WTC11 (cell line): ENCODE measurements at regions not wholly inside any gene's neighbourhood (a gene's known extent, or its start where the extent isn't known, plus 50 kb on each side); places are given as distances from the start of the nearest gene placed in this dataset.

Experiments
- ATAC-seq: fragments of 200-7000 bp; cut with Tn5 transposase; 2 replicates; pipeline ENCODE4 v1.10.0; 2021; ENCODE audit warnings: mild to moderate bottlenecking, moderate library complexity
- CTCF ChIA-PET: fragments of 300-600 bp; sonication (Branson Sonifier 250); formaldehyde crosslinking; loops from one replicate; lab custom pipeline; 2021; ENCODE audit warnings: antibody characterized with exemption; lab: Charles Lee
- POLR2A ChIA-PET: fragments of 350-600 bp; sonication (Branson Sonifier 250); formaldehyde crosslinking; loops from one replicate; lab custom pipeline; 2021; ENCODE audit warnings: antibody characterized with exemption; lab: Charles Lee
- DNase-seq: peaks from one replicate; pipeline ENCODE4 v3.0.0; 2021; ENCODE audit warnings: low spot score
- H3K27ac Mint-ChIP-seq: 2 replicates; pipeline ENCODE4 v1.8.0; 2021; ENCODE audit warnings: mixed read lengths
- H3K27me3 Mint-ChIP-seq: 2 replicates; pipeline ENCODE4 v1.8.0; 2021; ENCODE audit warnings: low read depth, mild to moderate bottlenecking, moderate library complexity, mixed read lengths
- H3K36me3 Mint-ChIP-seq: 2 replicates; pipeline ENCODE4 v1.8.0; 2021; ENCODE audit warnings: mixed read lengths
- H3K4me1 Mint-ChIP-seq: 2 replicates; pipeline ENCODE4 v1.8.0; 2022; ENCODE audit warnings: mixed read lengths
- H3K4me3 Mint-ChIP-seq: 2 replicates; pipeline ENCODE4 v1.8.0; 2021; ENCODE audit warnings: mild to moderate bottlenecking, moderate library complexity, mixed read lengths
- H3K9me3 Mint-ChIP-seq: 2 replicates; pipeline ENCODE4 v1.8.0; 2021; ENCODE audit warnings: mixed read lengths
- CBFB ChIP-seq: sonication (generic); formaldehyde crosslinking; IDR thresholded peaks from 2 replicates; pipeline ENCODE4 v1.8.1; 2022; ENCODE audit warnings: mild to moderate bottlenecking, low read depth, missing genetic modification reagents
- GRHL2 ChIP-seq: fragments of 250-450 bp; sonication (Bioruptor Pico); IDR thresholded peaks from 2 replicates; pipeline ENCODE4 v1.8.0; 2022; ENCODE audit warnings: mild to moderate bottlenecking, moderate library complexity; ENCODE audit not compliant: insufficient replicate concordance, severe bottlenecking
- HMGA2 ChIP-seq: fragments of 250-450 bp; sonication (Bioruptor Pico); IDR thresholded peaks from 2 replicates; pipeline ENCODE4 v1.4.0; 2021; ENCODE audit warnings: mild to moderate bottlenecking, moderate library complexity
- OVOL2 ChIP-seq: fragments of 250-450 bp; sonication (Bioruptor Pico); IDR thresholded peaks from 2 replicates; pipeline ENCODE4 v1.9.0; 2021; ENCODE audit warnings: mild to moderate bottlenecking, borderline replicate concordance
- PRRX2 ChIP-seq: fragments of 250-450 bp; sonication (Bioruptor Pico); IDR thresholded peaks from 2 replicates; pipeline ENCODE4 v1.8.0; 2021; ENCODE audit warnings: mild to moderate bottlenecking
- RORB ChIP-seq: fragments of 250-450 bp; sonication (Bioruptor Pico); IDR thresholded peaks from 2 replicates; pipeline ENCODE4 v1.9.0; 2021; ENCODE audit warnings: mild to moderate bottlenecking
- SP1 ChIP-seq: sonication (generic); formaldehyde crosslinking; conservative IDR thresholded peaks from 2 replicates; pipeline ENCODE4 v1.8.1; 2022; ENCODE audit warnings: missing genetic modification reagents
- TCF7 ChIP-seq: sonication (generic); formaldehyde crosslinking; IDR thresholded peaks from 2 replicates; pipeline ENCODE4 v1.8.0; 2022; ENCODE audit warnings: mild to moderate bottlenecking, low read depth, missing genetic modification reagents, moderate library complexity
- TP53 ChIP-seq: sonication (generic); formaldehyde crosslinking; IDR thresholded peaks from 2 replicates; pipeline ENCODE4 v1.8.1; 2023; ENCODE audit warnings: mild to moderate bottlenecking, missing genetic modification reagents
- ZNF423 ChIP-seq: fragments of 250-450 bp; sonication (Bioruptor Pico); IDR thresholded peaks from 2 replicates; pipeline ENCODE4 v2.1.2; 2022; ENCODE audit warnings: mild to moderate bottlenecking, moderate library complexity
- ZNF671 ChIP-seq: fragments of 250-450 bp; sonication (Bioruptor Pico); IDR thresholded peaks from 2 replicates; pipeline ENCODE4 v1.8.0; 2021; ENCODE audit warnings: mild to moderate bottlenecking
- TF ChIP-seq, protein P1 (sequence below): fragments of 250-450 bp; sonication (Bioruptor Pico); conservative IDR thresholded peaks from 2 replicates; pipeline ENCODE4 v1.9.0; 2021; ENCODE audit warnings: mild to moderate bottlenecking
- TF ChIP-seq, protein P2 (sequence below): fragments of 250-450 bp; sonication (Bioruptor Pico); IDR thresholded peaks from 2 replicates; pipeline ENCODE4 v1.8.0; 2021; ENCODE audit warnings: mild to moderate bottlenecking
- TF ChIP-seq, protein P3 (sequence below): sonication (generic); formaldehyde crosslinking; IDR thresholded peaks from 2 replicates; pipeline ENCODE4 v1.8.1; 2023; ENCODE audit warnings: mild to moderate bottlenecking, moderate library complexity, missing genetic modification reagents
- TF ChIP-seq, protein P4 (sequence below): sonication (generic); formaldehyde crosslinking; IDR thresholded peaks from 2 replicates; pipeline ENCODE4 v1.8.1; 2022; ENCODE audit warnings: low read depth, missing genetic modification reagents, borderline replicate concordance
- TF ChIP-seq, protein P5 (sequence below): fragments of 250-450 bp; sonication (Bioruptor Pico); IDR thresholded peaks from 2 replicates; pipeline ENCODE4 v1.9.0; 2021; ENCODE audit warnings: moderate library complexity, mild to moderate bottlenecking, inconsistent platforms, borderline replicate concordance
- TF ChIP-seq, protein P6 (sequence below): sonication (generic); formaldehyde crosslinking; IDR thresholded peaks from 2 replicates; pipeline ENCODE4 v1.8.0; 2022; ENCODE audit warnings: mild to moderate bottlenecking, missing genetic modification reagents
- TF ChIP-seq, protein P7 (sequence below): sonication (generic); formaldehyde crosslinking; IDR thresholded peaks from 2 replicates; pipeline ENCODE4 v1.8.0; 2023; ENCODE audit warnings: missing genetic modification reagents, mild to moderate bottlenecking, borderline replicate concordance
- TF ChIP-seq, protein P8 (sequence below): sonication (generic); formaldehyde crosslinking; IDR thresholded peaks from 2 replicates; pipeline ENCODE4 v1.8.0; 2022; ENCODE audit warnings: mild to moderate bottlenecking, missing genetic modification reagents
- TF ChIP-seq, protein P9 (sequence below): fragments of 250-450 bp; sonication (Bioruptor Pico); IDR thresholded peaks from 2 replicates; pipeline ENCODE4 v1.9.0; 2021; ENCODE audit warnings: mild to moderate bottlenecking

DNA sequence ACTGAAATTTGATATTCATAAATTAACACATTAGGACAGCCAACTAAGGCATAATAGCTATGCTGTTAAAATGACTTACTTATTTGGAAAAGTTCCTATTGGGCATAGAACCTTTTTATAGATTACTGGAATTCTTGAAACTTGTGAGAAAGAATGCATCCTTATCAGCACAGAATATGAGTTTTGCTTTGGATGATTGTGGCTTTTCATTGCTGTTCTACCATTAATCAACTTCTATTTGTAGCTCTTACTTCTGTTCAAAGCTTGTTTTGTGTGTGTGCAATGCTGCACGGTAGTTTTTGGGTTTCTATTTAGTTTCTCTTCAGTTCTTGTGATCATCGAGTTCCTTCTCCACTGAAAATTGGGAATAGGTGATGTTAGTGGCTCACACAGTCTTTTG is 152.4 kb upstream of the PELI2 start:
- Mint-ChIP-seq H3K9me3 (no peaks in the 10 kb centered on the region), H3K36me3 (no peaks in the 10 kb centered on the region), H3K4me3 (no peak overlapping the region), H3K27ac (no peak overlapping the region), H3K4me1 (peaks cover 15% of the 10 kb centered on the region), H3K27me3 (no peaks in the 10 kb centered on the region)
- ATAC-seq (no peak), DNase-seq (no peak)
- TF ChIP-seq TP53 (CRISPR knock-in tag) (no peak), RORB (no peak), HMGA2 (no peak), TCF7 (CRISPR knock-in tag) (no peak), ZNF423 (CRISPR knock-in tag) (no peak), CBFB (CRISPR knock-in tag) (no peak), ZNF671 (CRISPR knock-in tag) (no peak), GRHL2 (CRISPR knock-in tag) (no peak), SP1 (CRISPR knock-in tag) (no peak), OVOL2 (CRISPR knock-in tag) (no peak), PRRX2 (CRISPR knock-in tag) (no peak)
- TF ChIP-seq, protein P1, sequence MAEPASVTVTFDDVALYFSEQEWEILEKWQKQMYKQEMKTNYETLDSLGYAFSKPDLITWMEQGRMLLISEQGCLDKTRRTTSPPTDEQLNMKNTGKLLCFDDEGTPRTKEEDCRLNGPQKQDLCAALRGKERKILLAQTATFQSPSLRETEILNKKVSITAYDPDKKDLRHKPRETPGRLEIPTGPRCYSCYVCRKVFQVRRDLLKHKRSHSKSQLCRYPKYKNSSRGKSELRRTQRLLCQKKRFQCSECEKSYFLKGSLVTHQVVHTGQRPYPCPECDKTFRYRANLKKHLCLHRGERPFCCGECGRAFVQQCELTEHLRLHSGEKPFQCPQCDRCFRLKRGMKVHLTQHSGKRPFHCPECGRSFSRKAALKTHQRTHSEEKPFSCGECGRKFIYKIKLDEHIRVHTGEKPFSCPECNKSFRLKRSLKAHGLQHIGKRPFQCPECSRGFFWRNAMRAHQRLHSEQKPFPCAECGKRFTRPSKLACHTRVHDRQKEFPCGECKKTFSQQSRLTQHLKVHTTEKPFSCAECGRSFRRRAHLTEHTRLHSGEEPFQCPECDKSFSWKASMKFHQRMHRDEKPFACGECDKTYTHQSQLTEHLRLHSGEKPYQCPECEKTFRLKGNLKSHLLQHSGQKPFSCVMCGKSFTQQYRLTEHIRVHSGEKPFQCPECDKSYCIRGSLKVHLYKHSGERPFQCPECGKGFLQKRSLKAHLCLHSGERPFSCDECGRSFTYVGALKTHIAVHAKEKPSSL (CRISPR knock-in tag) = no peak
- TF ChIP-seq, protein P2, sequence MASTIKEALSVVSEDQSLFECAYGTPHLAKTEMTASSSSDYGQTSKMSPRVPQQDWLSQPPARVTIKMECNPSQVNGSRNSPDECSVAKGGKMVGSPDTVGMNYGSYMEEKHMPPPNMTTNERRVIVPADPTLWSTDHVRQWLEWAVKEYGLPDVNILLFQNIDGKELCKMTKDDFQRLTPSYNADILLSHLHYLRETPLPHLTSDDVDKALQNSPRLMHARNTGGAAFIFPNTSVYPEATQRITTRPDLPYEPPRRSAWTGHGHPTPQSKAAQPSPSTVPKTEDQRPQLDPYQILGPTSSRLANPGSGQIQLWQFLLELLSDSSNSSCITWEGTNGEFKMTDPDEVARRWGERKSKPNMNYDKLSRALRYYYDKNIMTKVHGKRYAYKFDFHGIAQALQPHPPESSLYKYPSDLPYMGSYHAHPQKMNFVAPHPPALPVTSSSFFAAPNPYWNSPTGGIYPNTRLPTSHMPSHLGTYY (CRISPR knock-in tag) = no peak
- TF ChIP-seq, protein P3, sequence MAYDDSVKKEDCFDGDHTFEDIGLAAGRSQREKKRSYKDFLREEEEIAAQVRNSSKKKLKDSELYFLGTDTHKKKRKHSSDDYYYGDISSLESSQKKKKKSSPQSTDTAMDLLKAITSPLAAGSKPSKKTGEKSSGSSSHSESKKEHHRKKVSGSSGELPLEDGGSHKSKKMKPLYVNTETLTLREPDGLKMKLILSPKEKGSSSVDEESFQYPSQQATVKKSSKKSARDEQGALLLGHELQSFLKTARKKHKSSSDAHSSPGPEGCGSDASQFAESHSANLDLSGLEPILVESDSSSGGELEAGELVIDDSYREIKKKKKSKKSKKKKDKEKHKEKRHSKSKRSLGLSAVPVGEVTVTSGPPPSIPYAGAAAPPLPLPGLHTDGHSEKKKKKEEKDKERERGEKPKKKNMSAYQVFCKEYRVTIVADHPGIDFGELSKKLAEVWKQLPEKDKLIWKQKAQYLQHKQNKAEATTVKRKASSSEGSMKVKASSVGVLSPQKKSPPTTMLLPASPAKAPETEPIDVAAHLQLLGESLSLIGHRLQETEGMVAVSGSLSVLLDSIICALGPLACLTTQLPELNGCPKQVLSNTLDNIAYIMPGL (CRISPR knock-in tag) = no peak
- TF ChIP-seq, protein P4, sequence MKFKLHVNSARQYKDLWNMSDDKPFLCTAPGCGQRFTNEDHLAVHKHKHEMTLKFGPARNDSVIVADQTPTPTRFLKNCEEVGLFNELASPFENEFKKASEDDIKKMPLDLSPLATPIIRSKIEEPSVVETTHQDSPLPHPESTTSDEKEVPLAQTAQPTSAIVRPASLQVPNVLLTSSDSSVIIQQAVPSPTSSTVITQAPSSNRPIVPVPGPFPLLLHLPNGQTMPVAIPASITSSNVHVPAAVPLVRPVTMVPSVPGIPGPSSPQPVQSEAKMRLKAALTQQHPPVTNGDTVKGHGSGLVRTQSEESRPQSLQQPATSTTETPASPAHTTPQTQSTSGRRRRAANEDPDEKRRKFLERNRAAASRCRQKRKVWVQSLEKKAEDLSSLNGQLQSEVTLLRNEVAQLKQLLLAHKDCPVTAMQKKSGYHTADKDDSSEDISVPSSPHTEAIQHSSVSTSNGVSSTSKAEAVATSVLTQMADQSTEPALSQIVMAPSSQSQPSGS (CRISPR knock-in tag) = no peak
- TF ChIP-seq, protein P5, sequence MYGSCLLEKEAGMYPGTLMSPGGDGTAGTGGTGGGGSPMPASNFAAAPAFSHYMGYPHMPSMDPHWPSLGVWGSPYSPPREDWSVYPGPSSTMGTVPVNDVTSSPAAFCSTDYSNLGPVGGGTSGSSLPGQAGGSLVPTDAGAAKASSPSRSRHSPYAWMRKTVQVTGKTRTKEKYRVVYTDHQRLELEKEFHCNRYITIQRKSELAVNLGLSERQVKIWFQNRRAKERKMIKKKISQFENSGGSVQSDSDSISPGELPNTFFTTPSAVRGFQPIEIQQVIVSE (CRISPR knock-in tag) = no peak
- TF ChIP-seq, protein P6, sequence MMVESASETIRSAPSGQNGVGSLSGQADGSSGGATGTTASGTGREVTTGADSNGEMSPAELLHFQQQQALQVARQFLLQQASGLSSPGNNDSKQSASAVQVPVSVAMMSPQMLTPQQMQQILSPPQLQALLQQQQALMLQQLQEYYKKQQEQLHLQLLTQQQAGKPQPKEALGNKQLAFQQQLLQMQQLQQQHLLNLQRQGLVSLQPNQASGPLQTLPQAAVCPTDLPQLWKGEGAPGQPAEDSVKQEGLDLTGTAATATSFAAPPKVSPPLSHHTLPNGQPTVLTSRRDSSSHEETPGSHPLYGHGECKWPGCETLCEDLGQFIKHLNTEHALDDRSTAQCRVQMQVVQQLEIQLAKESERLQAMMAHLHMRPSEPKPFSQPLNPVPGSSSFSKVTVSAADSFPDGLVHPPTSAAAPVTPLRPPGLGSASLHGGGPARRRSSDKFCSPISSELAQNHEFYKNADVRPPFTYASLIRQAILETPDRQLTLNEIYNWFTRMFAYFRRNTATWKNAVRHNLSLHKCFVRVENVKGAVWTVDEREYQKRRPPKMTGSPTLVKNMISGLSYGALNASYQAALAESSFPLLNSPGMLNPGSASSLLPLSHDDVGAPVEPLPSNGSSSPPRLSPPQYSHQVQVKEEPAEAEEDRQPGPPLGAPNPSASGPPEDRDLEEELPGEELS (CRISPR knock-in tag) = no peak
- TF ChIP-seq, protein P7, sequence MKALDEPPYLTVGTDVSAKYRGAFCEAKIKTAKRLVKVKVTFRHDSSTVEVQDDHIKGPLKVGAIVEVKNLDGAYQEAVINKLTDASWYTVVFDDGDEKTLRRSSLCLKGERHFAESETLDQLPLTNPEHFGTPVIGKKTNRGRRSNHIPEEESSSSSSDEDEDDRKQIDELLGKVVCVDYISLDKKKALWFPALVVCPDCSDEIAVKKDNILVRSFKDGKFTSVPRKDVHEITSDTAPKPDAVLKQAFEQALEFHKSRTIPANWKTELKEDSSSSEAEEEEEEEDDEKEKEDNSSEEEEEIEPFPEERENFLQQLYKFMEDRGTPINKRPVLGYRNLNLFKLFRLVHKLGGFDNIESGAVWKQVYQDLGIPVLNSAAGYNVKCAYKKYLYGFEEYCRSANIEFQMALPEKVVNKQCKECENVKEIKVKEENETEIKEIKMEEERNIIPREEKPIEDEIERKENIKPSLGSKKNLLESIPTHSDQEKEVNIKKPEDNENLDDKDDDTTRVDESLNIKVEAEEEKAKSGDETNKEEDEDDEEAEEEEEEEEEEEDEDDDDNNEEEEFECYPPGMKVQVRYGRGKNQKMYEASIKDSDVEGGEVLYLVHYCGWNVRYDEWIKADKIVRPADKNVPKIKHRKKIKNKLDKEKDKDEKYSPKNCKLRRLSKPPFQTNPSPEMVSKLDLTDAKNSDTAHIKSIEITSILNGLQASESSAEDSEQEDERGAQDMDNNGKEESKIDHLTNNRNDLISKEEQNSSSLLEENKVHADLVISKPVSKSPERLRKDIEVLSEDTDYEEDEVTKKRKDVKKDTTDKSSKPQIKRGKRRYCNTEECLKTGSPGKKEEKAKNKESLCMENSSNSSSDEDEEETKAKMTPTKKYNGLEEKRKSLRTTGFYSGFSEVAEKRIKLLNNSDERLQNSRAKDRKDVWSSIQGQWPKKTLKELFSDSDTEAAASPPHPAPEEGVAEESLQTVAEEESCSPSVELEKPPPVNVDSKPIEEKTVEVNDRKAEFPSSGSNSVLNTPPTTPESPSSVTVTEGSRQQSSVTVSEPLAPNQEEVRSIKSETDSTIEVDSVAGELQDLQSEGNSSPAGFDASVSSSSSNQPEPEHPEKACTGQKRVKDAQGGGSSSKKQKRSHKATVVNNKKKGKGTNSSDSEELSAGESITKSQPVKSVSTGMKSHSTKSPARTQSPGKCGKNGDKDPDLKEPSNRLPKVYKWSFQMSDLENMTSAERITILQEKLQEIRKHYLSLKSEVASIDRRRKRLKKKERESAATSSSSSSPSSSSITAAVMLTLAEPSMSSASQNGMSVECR (CRISPR knock-in tag) = no peak
- TF ChIP-seq, protein P8, sequence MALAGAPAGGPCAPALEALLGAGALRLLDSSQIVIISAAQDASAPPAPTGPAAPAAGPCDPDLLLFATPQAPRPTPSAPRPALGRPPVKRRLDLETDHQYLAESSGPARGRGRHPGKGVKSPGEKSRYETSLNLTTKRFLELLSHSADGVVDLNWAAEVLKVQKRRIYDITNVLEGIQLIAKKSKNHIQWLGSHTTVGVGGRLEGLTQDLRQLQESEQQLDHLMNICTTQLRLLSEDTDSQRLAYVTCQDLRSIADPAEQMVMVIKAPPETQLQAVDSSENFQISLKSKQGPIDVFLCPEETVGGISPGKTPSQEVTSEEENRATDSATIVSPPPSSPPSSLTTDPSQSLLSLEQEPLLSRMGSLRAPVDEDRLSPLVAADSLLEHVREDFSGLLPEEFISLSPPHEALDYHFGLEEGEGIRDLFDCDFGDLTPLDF = no peak
- TF ChIP-seq, protein P9, sequence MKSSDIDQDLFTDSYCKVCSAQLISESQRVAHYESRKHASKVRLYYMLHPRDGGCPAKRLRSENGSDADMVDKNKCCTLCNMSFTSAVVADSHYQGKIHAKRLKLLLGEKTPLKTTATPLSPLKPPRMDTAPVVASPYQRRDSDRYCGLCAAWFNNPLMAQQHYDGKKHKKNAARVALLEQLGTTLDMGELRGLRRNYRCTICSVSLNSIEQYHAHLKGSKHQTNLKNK (CRISPR knock-in tag) = no peak
- ChIA-PET CTCF (interaction anchor here (0.6 kb wide), 1 partner anchor 23 kb away, joined by 3 read pairs; no protein-coding TSS in a partner anchor), POLR2A (no interaction called here)
